ENCODE measurements at regions not wholly inside any gene's neighbourhood (a gene's known extent, or its start where the extent isn't known, plus 50 kb on each side); places are given as distances from the start of the nearest gene placed in this dataset.

DNA sequence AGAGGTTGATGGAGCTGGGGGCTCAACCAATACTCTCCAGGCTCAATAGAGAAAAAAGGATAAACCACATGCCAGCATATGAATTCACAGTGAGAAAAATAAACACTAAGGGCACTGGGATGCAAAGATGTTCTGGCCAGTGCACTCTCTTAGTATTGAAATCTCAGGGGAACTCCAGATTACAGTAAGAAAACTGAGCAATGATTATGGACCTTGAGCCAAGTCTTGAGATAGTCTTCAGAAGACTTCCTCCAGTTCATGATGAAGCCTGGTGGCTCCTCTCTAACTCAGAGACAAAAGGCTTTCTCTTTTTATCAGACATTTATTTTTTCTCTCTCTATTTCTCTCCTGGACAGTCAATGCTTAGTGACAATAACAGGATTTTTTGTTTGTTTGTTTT lies 139.8 kb upstream of the SPEF2 start:
- DNase-seq = no peak

GRCh38 chr5:35477321-35477720 lies 140.3 kb upstream of the SPEF2 start:
- DNase-seq = no peak

- no peak for DNase-seq
Observed at GRCh38 chr5:35476797-35477196, 140.9 kb upstream of the SPEF2 start.

DNA sequence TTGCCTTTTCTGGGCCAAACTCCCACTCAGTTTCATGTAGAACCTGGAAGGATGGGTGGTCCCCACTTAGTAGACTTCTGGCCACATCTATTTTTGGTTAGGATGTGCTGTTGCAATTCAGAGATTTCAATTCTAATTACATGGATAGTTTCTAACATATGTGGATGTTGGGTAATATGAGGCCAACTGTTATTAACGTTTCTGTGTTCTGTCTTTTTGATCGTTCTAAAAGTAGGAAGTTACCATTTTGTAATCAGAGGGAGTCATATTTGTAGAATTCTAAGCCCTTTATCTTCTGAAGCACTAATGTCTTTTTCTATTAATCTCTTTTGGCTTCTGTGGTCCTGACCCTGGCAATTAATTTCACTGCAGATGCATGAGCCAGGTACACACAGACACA lies 141.6 kb upstream of the SPEF2 start:
- DNase-seq = no peak

- no peak for DNase-seq
Observed at GRCh38 chr5:35473589-35473988, 144.1 kb upstream of the SPEF2 start.

DNA sequence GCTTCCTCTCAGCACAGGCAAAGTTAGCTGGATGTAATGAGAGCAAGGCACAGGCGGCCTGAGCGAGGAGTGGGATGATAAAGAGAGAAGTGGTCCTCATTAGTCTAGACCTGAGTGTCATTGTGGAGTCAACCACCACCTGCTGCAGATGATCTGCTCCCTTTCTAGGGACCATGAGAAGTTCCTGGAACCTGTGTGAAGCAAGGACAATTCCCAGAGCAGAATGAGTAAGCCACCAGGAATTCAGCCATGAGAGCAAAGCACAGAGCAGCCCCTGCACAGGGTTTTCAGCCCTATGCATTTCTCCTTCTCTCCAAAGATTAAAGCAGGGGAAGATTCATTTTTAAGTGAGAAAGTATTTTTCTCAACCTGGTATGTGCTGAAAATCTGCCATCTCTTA lies 146.8 kb upstream of the SPEF2 start:
- no peak for DNase-seq

DNA sequence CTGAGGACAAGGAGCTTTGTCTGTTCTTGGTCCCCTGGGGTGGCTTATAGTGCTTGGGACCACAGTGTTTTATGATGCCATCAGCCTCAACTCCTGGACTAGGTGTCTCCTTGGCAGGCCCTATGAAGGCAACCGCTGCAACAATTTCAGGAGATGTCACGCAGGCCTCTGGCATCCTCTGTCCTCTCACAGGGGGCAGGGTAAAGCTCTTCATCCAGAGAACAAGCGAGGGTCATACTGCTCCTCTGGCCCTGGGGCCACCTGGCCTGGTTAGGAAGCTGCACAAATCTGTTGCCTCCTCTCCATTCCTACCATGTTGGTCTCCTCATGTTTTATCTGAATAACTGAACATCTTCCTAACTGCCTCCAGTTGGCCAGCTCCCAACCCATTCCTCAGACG lies 148.9 kb upstream of the SPEF2 start:
- DNase-seq = no peak

DNA sequence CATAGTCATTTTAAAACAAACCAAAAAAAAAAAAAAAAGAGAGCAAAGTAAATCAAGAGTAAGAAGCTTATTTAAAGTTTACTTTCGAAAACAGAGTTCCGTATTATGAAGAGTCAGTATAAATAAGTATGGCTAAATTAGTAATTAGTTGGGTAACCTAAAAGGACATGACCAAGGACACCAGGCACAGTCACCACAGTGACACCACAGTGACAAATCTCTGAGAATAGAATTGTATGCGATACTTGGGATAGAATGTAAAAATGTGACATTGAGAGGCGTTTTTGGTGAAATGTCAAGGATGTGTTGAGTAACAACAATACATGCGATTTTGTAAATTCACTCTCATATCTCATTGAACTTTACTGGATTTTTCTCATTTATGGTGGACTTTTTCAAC lies 150.9 kb upstream of the SPEF2 start:
- no peak for DNase-seq

- no peak for DNase-seq
Observed at GRCh38 chr5:35464757-35465156, 152.9 kb upstream of the SPEF2 start.

DNA sequence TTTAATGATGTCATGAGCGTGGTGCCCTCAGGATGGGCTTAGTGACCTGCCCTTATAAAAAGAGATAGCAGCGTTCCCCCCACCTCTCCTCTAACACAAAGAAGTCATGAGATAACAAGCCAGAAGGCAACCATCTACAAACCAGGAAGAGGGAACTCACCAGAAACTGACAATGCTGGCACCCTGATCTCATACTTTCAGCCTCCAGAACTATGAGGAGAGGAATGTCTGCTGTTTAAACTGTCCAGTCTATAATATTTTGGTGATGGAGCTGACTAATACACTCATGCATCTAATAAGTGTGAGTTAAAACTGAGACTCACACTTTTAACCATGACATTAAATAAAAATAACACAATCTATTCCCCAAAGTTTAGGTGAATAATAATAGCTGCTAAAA lies 156.1 kb upstream of the SPEF2 start:
- DNase-seq = no peak

GRCh38 chr5:35458824-35459207 lies 158.8 kb upstream of the SPEF2 start:
- no peak for DNase-seq

DNA sequence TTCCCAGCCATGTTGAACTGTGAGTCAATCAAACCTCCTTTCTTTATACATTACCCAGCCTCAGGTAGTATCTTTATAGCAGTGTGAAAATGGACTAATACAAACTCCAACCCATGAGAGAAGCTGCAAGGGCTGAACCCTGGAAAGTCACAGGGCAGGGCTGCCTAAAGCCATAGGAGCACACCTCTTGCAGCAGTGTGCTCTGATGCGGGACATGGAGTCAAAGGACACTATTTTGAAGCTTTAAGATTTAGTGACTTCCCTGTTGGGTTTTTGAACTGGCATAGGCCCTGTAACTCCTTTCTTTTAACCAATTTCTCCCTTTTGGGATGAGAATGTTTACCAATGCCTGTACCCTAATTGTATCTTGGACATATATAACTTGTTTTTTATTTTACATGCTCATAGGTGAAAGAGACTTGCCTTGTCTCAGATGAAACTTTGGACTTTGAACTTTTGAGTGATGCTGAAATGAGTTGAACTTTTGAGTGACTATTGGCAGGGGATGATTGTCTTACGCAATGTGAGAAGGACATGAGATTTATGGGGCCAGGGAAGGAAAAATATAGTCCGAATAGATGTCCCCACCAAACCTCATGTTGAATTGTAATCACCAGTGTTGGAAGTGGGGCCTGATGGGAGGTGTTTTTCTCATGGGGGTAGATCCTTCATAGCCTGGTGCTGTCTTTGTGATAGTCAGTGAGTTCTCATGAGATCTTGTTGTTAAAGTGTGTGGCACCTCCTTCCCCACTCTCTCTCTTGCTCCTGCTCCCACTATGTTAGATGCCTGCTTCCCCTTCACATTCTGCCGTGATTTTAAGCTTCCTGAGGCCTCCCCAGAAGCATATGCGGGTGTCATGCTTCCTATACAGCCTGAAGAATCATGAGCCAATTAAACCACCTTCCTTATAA lies 159.5 kb upstream of the SPEF2 start:
- no peak for DNase-seq

- no peak for DNase-seq
Observed at GRCh38 chr5:35456506-35456905, 161.2 kb upstream of the SPEF2 start.

- DNase-seq = no peak
Observed at GRCh38 chr5:35454011-35454525, 163.6 kb upstream of the SPEF2 start.

- no peak for DNase-seq
Observed at GRCh38 chr5:35443803-35444595, 173.7 kb upstream of the SPEF2 start.

- no peak for DNase-seq
Observed at GRCh38 chr5:35442885-35443639, 174.6 kb upstream of the SPEF2 start.

- DNase-seq = no peak
Observed at GRCh38 chr5:35440409-35440808, 177.3 kb upstream of the SPEF2 start.

DNA sequence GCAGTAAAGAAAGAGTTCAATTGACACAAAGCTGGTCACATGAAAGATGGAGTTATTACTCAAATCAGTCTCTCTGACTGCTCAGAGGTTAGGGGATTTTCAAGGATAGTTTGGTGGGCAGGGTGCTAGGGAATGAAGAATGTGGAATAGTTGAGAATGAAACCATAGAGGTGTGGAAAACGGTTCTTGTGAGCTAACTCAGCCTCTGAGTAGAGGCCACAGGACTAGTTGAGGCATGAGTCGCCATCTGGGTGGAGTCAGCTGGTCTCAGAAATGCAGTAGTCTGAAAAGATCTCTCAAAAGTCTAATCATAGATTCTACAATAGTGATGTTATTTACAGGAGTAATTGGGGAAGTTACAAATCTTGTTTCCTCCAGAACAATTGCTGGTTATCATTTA lies 178.9 kb upstream of the SPEF2 start:
- DNase-seq = no peak

- no peak for DNase-seq
Observed at GRCh38 chr5:35438288-35438687, 179.4 kb upstream of the SPEF2 start.

DNA sequence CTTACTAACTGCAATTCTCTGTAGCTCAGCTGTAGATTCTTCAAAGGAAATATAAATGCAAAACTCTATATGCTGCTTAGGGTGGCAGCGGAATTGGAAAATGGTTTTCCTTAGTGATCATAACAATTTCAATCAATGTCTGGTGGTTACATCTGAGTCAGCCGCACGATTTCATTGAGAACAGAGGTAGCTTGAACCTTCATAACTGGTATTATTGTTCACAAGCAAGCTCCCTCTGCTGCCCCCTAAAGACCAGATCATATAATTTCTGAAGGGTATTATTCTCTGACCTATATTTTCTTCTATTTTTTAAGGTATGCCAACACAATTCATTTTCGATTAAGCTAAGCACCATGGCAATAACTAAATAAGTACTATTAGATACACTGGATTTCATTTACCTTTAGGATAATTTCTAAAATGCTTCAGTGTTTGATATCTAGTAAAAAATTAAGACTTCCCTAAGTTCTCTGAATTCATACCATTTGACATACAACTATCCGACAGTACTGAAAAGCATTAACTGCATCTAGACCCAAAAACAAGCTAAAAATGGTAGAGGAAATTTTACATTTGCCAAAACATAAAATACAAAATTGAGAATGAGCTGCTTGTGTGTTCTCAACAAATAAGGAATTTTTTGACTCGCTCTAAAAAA lies 181.1 kb upstream of the SPEF2 start:
- peak; percentile 6 for DNase-seq

DNA sequence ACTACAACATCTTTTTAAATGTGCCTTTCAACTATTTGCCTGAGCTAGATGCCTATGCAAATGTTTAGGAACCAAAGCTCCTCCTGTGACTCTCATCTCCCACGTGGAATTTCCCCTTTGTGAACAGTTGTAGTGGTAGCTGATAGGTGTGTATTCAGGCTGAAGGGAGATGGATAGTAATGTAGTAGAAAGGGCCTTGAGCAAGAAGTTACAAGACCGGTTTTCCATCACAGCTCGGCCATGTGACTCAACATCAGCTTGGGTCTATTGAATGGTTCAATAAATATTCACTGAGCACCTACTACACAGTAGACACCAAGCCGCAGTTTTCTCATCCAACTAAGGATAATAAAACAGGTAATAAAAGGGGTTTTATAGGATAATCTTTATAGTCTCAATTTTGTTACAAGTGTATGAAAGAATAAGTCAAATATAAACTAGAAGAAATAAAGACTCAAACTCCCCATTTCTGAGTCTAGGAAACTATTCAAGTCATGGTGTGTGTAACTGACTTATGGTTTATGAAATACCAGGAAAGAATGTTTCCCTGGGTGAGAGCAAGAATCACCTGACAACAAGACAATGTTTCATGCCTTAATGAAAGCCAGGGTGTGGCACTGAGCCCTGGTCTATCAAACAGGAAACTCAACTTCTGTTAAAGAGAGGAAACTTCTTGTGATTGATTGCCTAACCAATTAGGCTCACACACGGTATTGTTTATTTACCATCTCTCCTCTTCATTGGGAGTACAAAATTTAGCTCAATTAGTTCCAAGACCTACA lies 187.1 kb upstream of the SPEF2 start:
- DNase-seq = no peak

- DNase-seq = no peak
Observed at GRCh38 chr5:35420200-35420599, 189.9 kb upstream of the PRLR start.
